Spleen (tissue), 11 donors: ENCODE measurements at regions not wholly inside any gene's neighbourhood (a gene's known extent, or its start where the extent isn't known, plus 50 kb on each side); places are given as distances from the start of the nearest gene placed in this dataset.

Experiments used
- DNase-seq: peaks from one replicate; pipeline ENCODE4 v3.0.0-alpha.2; 2020
- H3K27ac ChIP-seq, 8 donors: fragments of 200-600 bp; sonication (generic) in 7 of 8; 1 replicate in 4 of 8; 2 replicates in 4 of 8; pipeline versions ENCODE4 v1.5.0 to v1.8.0; 2016 to 2021; ENCODE audit warnings: inconsistent platforms in 4 of 8, mild to moderate bottlenecking in 4 of 8, moderate library complexity in 1 of 8
- H3K27me3 ChIP-seq, 7 donors: fragments of 200-600 bp; sonication (generic) in 6 of 7; replicated peaks in 1 of 7; 1 replicate in 4 of 7; 2 replicates in 3 of 7; pipeline versions ENCODE4 v1.5.0 to v1.8.0; 2016 to 2021; ENCODE audit warnings: inconsistent platforms in 3 of 7, mild to moderate bottlenecking in 1 of 7
- H3K36me3 ChIP-seq, 6 donors: fragments of 200-600 bp; sonication (generic) in 5 of 6; 1 replicate in 4 of 6; 2 replicates in 2 of 6; pipeline versions ENCODE4 v1.5.0 to v1.8.0; 2016 to 2021; ENCODE audit warnings: inconsistent platforms in 2 of 6
- H3K4me1 ChIP-seq, 6 donors: fragments of 200-600 bp; sonication (generic) in 5 of 6; 1 replicate in 3 of 6; 2 replicates in 3 of 6; pipeline versions ENCODE4 v1.5.0 to v1.8.0; 2016 to 2021; ENCODE audit warnings: inconsistent platforms in 3 of 6
- H3K4me3 ChIP-seq, 8 donors: fragments of 200-600 bp; sonication (generic) in 7 of 8; 1 replicate in 4 of 8; 2 replicates in 4 of 8; pipeline versions ENCODE4 v1.5.0 to v1.8.0; 2016 to 2021; ENCODE audit warnings: inconsistent platforms in 4 of 8, mild to moderate bottlenecking in 4 of 8, moderate library complexity in 2 of 8
- H3K9me3 ChIP-seq, 8 donors: fragments of 200-600 bp; sonication (generic) in 7 of 8; 1 replicate in 4 of 8; 2 replicates in 4 of 8; pipeline versions ENCODE4 v1.5.0 to v1.8.0; 2016 to 2021; ENCODE audit warnings: inconsistent platforms in 4 of 8
- POLR2A ChIP-seq, 3 donors: fragments of 450-650 bp; IDR thresholded peaks; one replicate each; pipeline ENCODE4 v1.5.1; 2017; ENCODE audit warnings: antibody characterized with exemption in 3 of 3, mild to moderate bottlenecking in 1 of 3
- POLR2AphosphoS5 ChIP-seq, 3 donors: sonication (generic); formaldehyde crosslinking; IDR thresholded peaks; one replicate each; pipeline ENCODE4 v1.5.1; 2017; ENCODE audit warnings: antibody characterized with exemption in 3 of 3
- WGBS, 5 donors: extraction: QIAGEN DNeasy Blood & Tissue Kit in 3 of 5; methylation state at CpG; one replicate each; pipeline versions ENCODE4 v1.1.5 to v1.1.7; 2013 to 2018; 5-methylcytosine and 5-hydroxymethylcytosine counted together
- intact Hi-C: fragments of 100-400 bp; cut with DNase I; formaldehyde crosslinking; loops from one replicate; pipeline ENCODE4 v1.15.0; 2023; ENCODE audit warnings: low total_unique reads
- TF ChIP-seq, protein P1 (sequence below), 11 experiments: fragments of 200-600 bp in 7 of 11; fragments of 450-650 bp in 4 of 11; sonication (generic) in 4 of 11; IDR thresholded peaks in 8 of 11; conservative IDR thresholded peaks in 3 of 11; 1 replicate in 7 of 11; 2 replicates in 4 of 11; pipeline versions ENCODE4 v1.4.0 to v1.8.0; 2016 to 2021; ENCODE audit warnings: antibody characterized with exemption in 11 of 11, inconsistent platforms in 4 of 11, mild to moderate bottlenecking in 1 of 11
- donor health status: healthy with polysubstance abuse.
- donor health status: DM: no; HTN: no; CAD: no; lungs with moderate emphysema.
- donor health status: DM: no; HTN: no; CAD: no.
- donor health status: Bipolar disorder and iron deficiency.
- donor health status: healthy.
- donor health status: DM: no; HTN: no; CAD: no.
- donor health status: DM: yes; HTN: yes; CAD: no.

- 87 to 95% (median 88%) methylated on average over 6 of the region's 6 CpGs for WGBS, 5 donors
- no peak overlapping the region for H3K27ac ChIP-seq
- H3K4me3 ChIP-seq = no peak overlapping the region
- DNase-seq = no peak
- no peak for TF ChIP-seq POLR2A (IDR thresholded peaks at IDR 0.05)
- no peak for TF ChIP-seq POLR2AphosphoS5 (IDR thresholded peaks at IDR 0.05)
- TF ChIP-seq, protein P1, sequence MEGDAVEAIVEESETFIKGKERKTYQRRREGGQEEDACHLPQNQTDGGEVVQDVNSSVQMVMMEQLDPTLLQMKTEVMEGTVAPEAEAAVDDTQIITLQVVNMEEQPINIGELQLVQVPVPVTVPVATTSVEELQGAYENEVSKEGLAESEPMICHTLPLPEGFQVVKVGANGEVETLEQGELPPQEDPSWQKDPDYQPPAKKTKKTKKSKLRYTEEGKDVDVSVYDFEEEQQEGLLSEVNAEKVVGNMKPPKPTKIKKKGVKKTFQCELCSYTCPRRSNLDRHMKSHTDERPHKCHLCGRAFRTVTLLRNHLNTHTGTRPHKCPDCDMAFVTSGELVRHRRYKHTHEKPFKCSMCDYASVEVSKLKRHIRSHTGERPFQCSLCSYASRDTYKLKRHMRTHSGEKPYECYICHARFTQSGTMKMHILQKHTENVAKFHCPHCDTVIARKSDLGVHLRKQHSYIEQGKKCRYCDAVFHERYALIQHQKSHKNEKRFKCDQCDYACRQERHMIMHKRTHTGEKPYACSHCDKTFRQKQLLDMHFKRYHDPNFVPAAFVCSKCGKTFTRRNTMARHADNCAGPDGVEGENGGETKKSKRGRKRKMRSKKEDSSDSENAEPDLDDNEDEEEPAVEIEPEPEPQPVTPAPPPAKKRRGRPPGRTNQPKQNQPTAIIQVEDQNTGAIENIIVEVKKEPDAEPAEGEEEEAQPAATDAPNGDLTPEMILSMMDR (IDR thresholded peaks at IDR 0.05 in 8 of 11, conservative IDR thresholded peaks at IDR 0.05 in 3 of 11) = no peak
- no peaks in the 10 kb centered on the region for H3K9me3 ChIP-seq
- peaks cover 0 to 10% (median 0%) of the 10 kb centered on the region in 7 donors for H3K27me3 ChIP-seq
- H3K4me1 ChIP-seq = no peaks in the 10 kb centered on the region
- H3K36me3 ChIP-seq = no peaks in the 10 kb centered on the region
- intact Hi-C loops = no loop called here
Observed at GRCh38 chr1:209370241-209370995, 213.1 kb upstream of the CAMK1G start.

DNA sequence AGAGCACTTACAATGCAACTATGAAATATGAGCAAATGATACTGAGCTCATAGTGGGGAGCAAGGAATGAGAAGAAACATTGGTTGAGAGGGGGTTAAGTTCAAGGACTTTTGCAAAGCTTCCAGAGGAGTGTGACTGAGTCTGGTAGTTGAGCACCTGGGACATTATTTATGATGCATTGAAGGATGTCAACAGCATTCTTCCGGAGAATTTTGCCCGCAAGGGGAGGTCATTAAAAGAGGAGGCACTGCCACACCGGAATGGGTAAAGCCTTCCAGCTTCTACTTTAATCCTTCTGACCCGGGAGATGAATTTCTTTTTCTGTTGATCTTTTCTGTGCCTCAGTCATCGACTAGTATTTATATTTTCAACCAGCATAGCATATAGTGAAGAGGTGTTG is 208.4 kb upstream of the CAMK1G start:
- Histone ChIP-seq H3K9me3 (no peaks in the 10 kb centered on the region), H3K27ac (no peak overlapping the region), H3K36me3 (no peaks in the 10 kb centered on the region), H3K4me3 (no peak overlapping the region), H3K4me1 (no peaks in the 10 kb centered on the region), H3K27me3 (no peaks in the 10 kb centered on the region)
- DNase-seq = no peak
- 80 to 85% (median 84%) methylated on average over 5 of the region's 5 CpGs for WGBS, 5 donors
- TF ChIP-seq POLR2A (IDR thresholded peaks at IDR 0.05) (no peak), POLR2AphosphoS5 (IDR thresholded peaks at IDR 0.05) (no peak)
- intact Hi-C loops = no loop called here

GRCh38 chr1:209375671-209376365 is 207.7 kb upstream of the CAMK1G start:
- intact Hi-C loops = no loop called here
- no peaks in the 10 kb centered on the region for H3K27me3 ChIP-seq
- H3K4me1 ChIP-seq = no peaks in the 10 kb centered on the region
- H3K4me3 ChIP-seq = no peak overlapping the region
- H3K36me3 ChIP-seq = no peaks in the 10 kb centered on the region
- no peak overlapping the region for H3K27ac ChIP-seq
- WGBS, 5 donors = 69 to 80% (median 73%) methylated on average over 2 of the region's 2 CpGs
- no peak for TF ChIP-seq POLR2AphosphoS5 (IDR thresholded peaks at IDR 0.05)
- no peak for TF ChIP-seq POLR2A (IDR thresholded peaks at IDR 0.05)
- TF ChIP-seq, protein P1 (IDR thresholded peaks at IDR 0.05 in 8 of 11, conservative IDR thresholded peaks at IDR 0.05 in 3 of 11) = no peak
- DNase-seq = no peak
- H3K9me3 ChIP-seq = no peaks in the 10 kb centered on the region

DNA sequence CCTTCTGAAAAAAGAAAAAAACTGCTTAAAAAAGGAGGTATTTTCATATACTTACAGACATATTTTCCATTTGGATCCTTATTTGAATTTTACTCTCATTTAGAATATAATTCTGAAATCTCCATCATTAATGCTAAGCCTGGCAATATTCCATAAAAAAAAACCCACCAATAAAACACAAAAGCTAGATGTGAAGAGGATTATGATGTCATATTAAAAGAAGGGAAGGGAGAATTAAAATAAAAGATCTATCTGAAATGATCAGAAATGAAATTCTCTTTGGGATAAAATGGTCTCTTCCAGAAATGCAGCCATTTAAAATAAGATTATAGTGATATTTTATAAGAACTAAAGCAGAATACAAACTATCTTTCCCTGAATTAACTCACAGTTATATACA is 206.7 kb upstream of the CAMK1G start:
- no peaks in the 10 kb centered on the region for H3K36me3 ChIP-seq
- no peaks in the 10 kb centered on the region for H3K9me3 ChIP-seq
- no peak overlapping the region for H3K4me3 ChIP-seq
- no peaks in the 10 kb centered on the region for H3K4me1 ChIP-seq
- intact Hi-C loops = no loop called here
- H3K27me3 ChIP-seq = no peaks in the 10 kb centered on the region
- TF ChIP-seq POLR2A (IDR thresholded peaks at IDR 0.05) = no peak
- TF ChIP-seq, protein P1 (IDR thresholded peaks at IDR 0.05 in 8 of 11, conservative IDR thresholded peaks at IDR 0.05 in 3 of 11) = no peak
- TF ChIP-seq POLR2AphosphoS5 (IDR thresholded peaks at IDR 0.05) = no peak
- H3K27ac ChIP-seq = no peak overlapping the region
- DNase-seq = no peak
